Small intestine (tissue), 7 donors: ENCODE measurements at regions not wholly inside any gene's neighbourhood (a gene's known extent, or its start where the extent isn't known, plus 50 kb on each side); places are given as distances from the start of the nearest gene placed in this dataset.

Experiments used
- DNase-seq, 2 donors: peaks; one replicate each; pipeline versions ENCODE4 v3.0.0 to v3.0.0-alpha.2; 2013
- FAIRE-seq: peaks from 2 replicates; lab custom pipeline; 2012; peaks lifted over from hg19 to GRCh38; lab: Jason Lieb, UNC
- H3K27ac ChIP-seq, 3 donors: one replicate each; pipeline ENCODE4 v1.5.1; 2013; ENCODE audit warnings: low read length in 2 of 3, mild to moderate bottlenecking in 2 of 3, control low read depth in 1 of 3, inconsistent platforms in 1 of 3, low read depth in 1 of 3, moderate library complexity in 1 of 3
- H3K27me3 ChIP-seq, 3 donors: one replicate each; pipeline ENCODE4 v1.6.1; 2013; ENCODE audit warnings: low read length in 3 of 3, inconsistent platforms in 1 of 3; ENCODE audit not compliant: control insufficient read depth in 3 of 3, insufficient read depth in 3 of 3
- H3K36me3 ChIP-seq, 3 donors: one replicate each; pipeline ENCODE4 v1.6.1; 2013; ENCODE audit warnings: low read length in 3 of 3, inconsistent platforms in 1 of 3, low read depth in 1 of 3, mild to moderate bottlenecking in 1 of 3, moderate library complexity in 1 of 3; ENCODE audit not compliant: control insufficient read depth in 3 of 3, insufficient read depth in 2 of 3
- H3K4me1 ChIP-seq, 3 donors: one replicate each; pipeline ENCODE4 v1.6.1; 2013; ENCODE audit warnings: low read length in 2 of 3, inconsistent platforms in 1 of 3, low read depth in 1 of 3, mild to moderate bottlenecking in 1 of 3, moderate library complexity in 1 of 3; ENCODE audit not compliant: control insufficient read depth in 3 of 3, insufficient read depth in 2 of 3
- H3K4me3 ChIP-seq, 3 donors: one replicate each; pipeline ENCODE4 v1.5.1; 2013; ENCODE audit warnings: low read length in 3 of 3, control low read depth in 1 of 3, inconsistent platforms in 1 of 3, low read depth in 1 of 3, mild to moderate bottlenecking in 1 of 3, moderate library complexity in 1 of 3
- H3K9me3 ChIP-seq, 2 donors: one replicate each; pipeline ENCODE4 v1.6.1; 2013; ENCODE audit warnings: low read depth in 1 of 2, low read length in 1 of 2; ENCODE audit not compliant: control insufficient read depth in 2 of 2, insufficient read depth in 1 of 2
- WGBS, 3 donors: extraction: QIAGEN DNeasy Blood & Tissue Kit; methylation state at CpG; one replicate each; pipeline ENCODE4 v1.1.7; 2013; 5-methylcytosine and 5-hydroxymethylcytosine counted together
- donor health status: healthy with polysubstance abuse.
- donor health status: control.
- donor health status: control.
- donor health status: Bipolar disorder and iron deficiency.
- donor health status: healthy.

- H3K4me3 ChIP-seq = no peak overlapping the region
- DNase-seq (no peak), FAIRE-seq (no peak)
- no peak overlapping the region for H3K27ac ChIP-seq
- H3K36me3 ChIP-seq = no peaks in the 10 kb centered on the region
- H3K9me3 ChIP-seq = no peaks in the 10 kb centered on the region
- WGBS, 3 donors = 70 to 86% (median 79%) methylated on average over 7 of the region's 7 CpGs
- no peaks in the 10 kb centered on the region for H3K4me1 ChIP-seq
- no peaks in the 10 kb centered on the region for H3K27me3 ChIP-seq
These were observed 105.4 kb upstream of the SPRED2 start for GRCh38 chr2:65537651-65538385.

- 34 to 66% (median 54%) methylated on average over 3 to 4 of the region's 4 CpGs for WGBS, 3 donors
- Histone ChIP-seq H3K9me3 (no peaks in the 10 kb centered on the region), H3K27ac (no peak overlapping the region), H3K4me3 (no peak overlapping the region), H3K36me3 (no peaks in the 10 kb centered on the region), H3K27me3 (peaks cover 0 to 2% (median 0%) of the 10 kb centered on the region in 3 donors), H3K4me1 (no peaks in the 10 kb centered on the region)
- DNase-seq = no peak
- no peak for FAIRE-seq
These were observed 104.2 kb upstream of the SPRED2 start for GRCh38 chr2:65536596-65536995.

- no peak for DNase-seq
- H3K27ac ChIP-seq = no peak overlapping the region
- H3K36me3 ChIP-seq = no peaks in the 10 kb centered on the region
- H3K4me3 ChIP-seq = no peak overlapping the region
- peaks cover 0 to 9% (median 0%) of the 10 kb centered on the region in 3 donors for H3K4me1 ChIP-seq
- FAIRE-seq = no peak
- 89 to 96% (median 91%) methylated on average over 4 of the region's 4 CpGs for WGBS, 3 donors
- peaks cover 0 to 2% (median 0%) of the 10 kb centered on the region in 3 donors for H3K27me3 ChIP-seq
- H3K9me3 ChIP-seq = no peaks in the 10 kb centered on the region
These were observed 100.5 kb upstream of the SPRED2 start for GRCh38 chr2:65532937-65533336.

- no peak for FAIRE-seq
- H3K27ac ChIP-seq = no peak overlapping the region
- DNase-seq = no peak
- no peaks in the 10 kb centered on the region for H3K36me3 ChIP-seq
- 87 to 99% (median 94%) methylated on average over 3 of the region's 3 CpGs for WGBS, 3 donors
- no peak overlapping the region for H3K4me3 ChIP-seq
- H3K4me1 ChIP-seq = peaks cover 0 to 16% (median 5%) of the 10 kb centered on the region in 3 donors
- H3K27me3 ChIP-seq = peaks cover 0 to 2% (median 0%) of the 10 kb centered on the region in 3 donors
- H3K9me3 ChIP-seq = no peaks in the 10 kb centered on the region
These were observed 99.9 kb upstream of the SPRED2 start for GRCh38 chr2:65532326-65532725.

- no peaks in the 10 kb centered on the region for H3K9me3 ChIP-seq
- 92 to 94% (median 92%) methylated on average over 5 of the region's 5 CpGs for WGBS, 3 donors
- H3K27ac ChIP-seq = no peak overlapping the region
- FAIRE-seq (no peak), DNase-seq (no peak)
- no peaks in the 10 kb centered on the region for H3K36me3 ChIP-seq
- H3K4me1 ChIP-seq = peaks cover 0 to 21% (median 6%) of the 10 kb centered on the region in 3 donors
- peaks cover 0 to 2% (median 0%) of the 10 kb centered on the region in 3 donors for H3K27me3 ChIP-seq
- no peak overlapping the region for H3K4me3 ChIP-seq
These were observed 98.3 kb upstream of the SPRED2 start for GRCh38 chr2:65530547-65531320.

GRCh38 chr2:65529419-65529818 is 97.0 kb upstream of the SPRED2 start:
- Histone ChIP-seq H3K9me3 (no peaks in the 10 kb centered on the region), H3K4me3 (no peak overlapping the region), H3K27ac (no peak overlapping the region), H3K36me3 (no peaks in the 10 kb centered on the region), H3K4me1 (peaks cover 0 to 21% (median 6%) of the 10 kb centered on the region in 3 donors), H3K27me3 (peaks cover 0 to 2% (median 0%) of the 10 kb centered on the region in 3 donors)
- 93 to 96% (median 95%) methylated on average over 5 of the region's 5 CpGs for WGBS, 3 donors
- FAIRE-seq (no peak), DNase-seq (no peak)

GRCh38 chr2:65528241-65528574 is 95.8 kb upstream of the SPRED2 start:
- no peaks in the 10 kb centered on the region for H3K9me3 ChIP-seq
- H3K27ac ChIP-seq = peak overlapping the region in 1 of 3 donors; percentile 37
- H3K27me3 ChIP-seq = peaks cover 0 to 2% (median 0%) of the 10 kb centered on the region in 3 donors
- H3K4me1 ChIP-seq = peaks cover 0 to 21% (median 6%) of the 10 kb centered on the region in 3 donors
- DNase-seq (peak in 1 of 2 donors; percentile 77), FAIRE-seq (no peak)
- no peaks in the 10 kb centered on the region for H3K36me3 ChIP-seq
- H3K4me3 ChIP-seq = no peak overlapping the region
- WGBS, 3 donors = 13 to 62% (median 21%) methylated on average over 1 of the region's 1 CpG

- Histone ChIP-seq H3K27me3 (peaks cover 0 to 2% (median 0%) of the 10 kb centered on the region in 3 donors), H3K36me3 (no peaks in the 10 kb centered on the region), H3K9me3 (no peaks in the 10 kb centered on the region), H3K4me1 (peaks cover 0 to 21% (median 6%) of the 10 kb centered on the region in 3 donors), H3K27ac (peak overlapping the region in 1 of 3 donors; percentile 37), H3K4me3 (no peak overlapping the region)
- DNase-seq (peak; percentile 48 to 79), FAIRE-seq (no peak)
- WGBS, 3 donors = 41 to 56% (median 50%) methylated on average over 4 of the region's 4 CpGs
These were observed 95.2 kb upstream of the SPRED2 start for GRCh38 chr2:65527451-65528240.
